Effector memory CD8-positive, alpha-beta T cell (primary cell): ENCODE measurements at regions not wholly inside any gene's neighbourhood (a gene's known extent, or its start where the extent isn't known, plus 50 kb on each side); places are given as distances from the start of the nearest gene placed in this dataset.

ENCODE experiments used
- ATAC-seq: fragments of 150-1000 bp; cut with Tn5 transposase; replicated peaks from 2 replicates; pipeline ENCODE4 v1.10.0; 2021; ENCODE audit warnings: mild to moderate bottlenecking, moderate library complexity
- DNase-seq, 3 experiments: peaks; one replicate each; pipeline ENCODE4 v3.0.0; 2021
- H3K27ac Mint-ChIP-seq, 2 donors: one replicate each; pipeline ENCODE4 v1.8.0; 2022; ENCODE audit warnings: mild to moderate bottlenecking in 2 of 2, mixed read lengths in 2 of 2, moderate library complexity in 2 of 2
- H3K27me3 Mint-ChIP-seq, 2 donors: one replicate each; pipeline ENCODE4 v1.8.0; 2022; ENCODE audit warnings: mixed read lengths in 2 of 2
- H3K36me3 Mint-ChIP-seq: one replicate; pipeline ENCODE4 v1.8.0; 2022; ENCODE audit warnings: mild to moderate bottlenecking, moderate library complexity, mixed read lengths; ENCODE audit not compliant: insufficient read depth
- H3K4me1 Mint-ChIP-seq, 2 donors: one replicate each; pipeline ENCODE4 v1.8.0; 2022; ENCODE audit warnings: low read depth in 2 of 2, mixed read lengths in 2 of 2
- H3K4me3 Mint-ChIP-seq, 2 donors: one replicate each; pipeline ENCODE4 v1.8.0; 2022; ENCODE audit warnings: mild to moderate bottlenecking in 2 of 2, mixed read lengths in 2 of 2, moderate library complexity in 2 of 2
- H3K9me3 Mint-ChIP-seq, 2 donors: one replicate each; pipeline ENCODE4 v1.8.0; 2022; ENCODE audit warnings: mixed read lengths in 2 of 2

- H3K9me3 Mint-ChIP-seq: peaks cover 3 to 6% of the 10 kb centered on the region in 2 donors
Measured at GRCh38 chr10:131429942-131430341, 118.4 kb upstream of the TCERG1L start.

DNA sequence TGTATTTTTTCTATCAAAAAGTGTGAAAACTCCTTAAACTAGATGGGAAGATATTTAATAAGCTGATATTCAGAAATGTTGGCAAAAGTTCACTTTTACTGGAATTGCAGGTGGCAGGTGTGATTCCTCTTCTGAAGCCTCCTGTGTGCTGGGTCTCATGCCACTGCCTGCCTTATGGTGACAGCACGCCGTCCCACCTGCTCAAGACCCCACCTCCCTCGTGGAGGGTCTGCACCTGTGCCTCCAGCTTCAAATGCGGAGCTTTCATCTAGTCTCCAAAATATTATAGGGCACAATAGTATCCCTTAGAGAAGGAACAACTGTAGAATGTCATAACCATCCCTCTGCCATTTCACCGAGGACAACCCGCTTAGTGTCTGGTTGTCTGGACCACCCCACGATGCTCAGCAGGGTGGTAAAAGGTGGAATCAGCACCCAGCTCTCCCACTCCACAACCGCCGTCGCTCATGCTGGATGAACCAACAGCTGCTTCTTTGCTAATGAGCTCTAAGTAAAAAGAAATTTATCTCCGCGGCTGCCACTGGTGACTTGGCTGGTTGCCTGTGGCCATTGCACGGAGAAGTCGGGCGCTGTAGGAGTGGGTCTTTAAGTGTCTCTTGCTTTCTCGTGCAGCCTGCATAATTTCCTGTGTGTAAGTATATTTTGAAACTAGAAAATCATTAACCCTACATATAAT, 119.3 kb upstream of the TCERG1L start:
- DNase-seq (no peak), ATAC-seq (no peak)
- Mint-ChIP-seq H3K4me3 (no peak overlapping the region), H3K36me3 (no peaks in the 10 kb centered on the region), H3K27me3 (peaks cover 10 to 34% of the 10 kb centered on the region in 2 donors), H3K4me1 (no peaks in the 10 kb centered on the region), H3K27ac (no peak overlapping the region), H3K9me3 (peaks cover 2 to 3% of the 10 kb centered on the region in 2 donors)

More at GRCh38 chr10:131429942-131430341, 118.4 kb upstream of the TCERG1L start:
- ATAC-seq (no peak), DNase-seq (no peak)
- Mint-ChIP-seq H3K4me1 (no peaks in the 10 kb centered on the region), H3K4me3 (no peak overlapping the region), H3K27me3 (peaks cover 10 to 42% of the 10 kb centered on the region in 2 donors), H3K36me3 (no peaks in the 10 kb centered on the region), H3K27ac (no peak overlapping the region)

- Mint-ChIP-seq H3K9me3 (peaks cover 0 to 3% of the 10 kb centered on the region in 2 donors), H3K27ac (no peak overlapping the region), H3K4me3 (no peak overlapping the region), H3K27me3 (peaks cover 10 to 31% of the 10 kb centered on the region in 2 donors), H3K4me1 (no peaks in the 10 kb centered on the region), H3K36me3 (no peaks in the 10 kb centered on the region)
- ATAC-seq: no peak
- no peak for DNase-seq
Measured at GRCh38 chr10:131431533-131431932, 120.0 kb upstream of the TCERG1L start.

DNA sequence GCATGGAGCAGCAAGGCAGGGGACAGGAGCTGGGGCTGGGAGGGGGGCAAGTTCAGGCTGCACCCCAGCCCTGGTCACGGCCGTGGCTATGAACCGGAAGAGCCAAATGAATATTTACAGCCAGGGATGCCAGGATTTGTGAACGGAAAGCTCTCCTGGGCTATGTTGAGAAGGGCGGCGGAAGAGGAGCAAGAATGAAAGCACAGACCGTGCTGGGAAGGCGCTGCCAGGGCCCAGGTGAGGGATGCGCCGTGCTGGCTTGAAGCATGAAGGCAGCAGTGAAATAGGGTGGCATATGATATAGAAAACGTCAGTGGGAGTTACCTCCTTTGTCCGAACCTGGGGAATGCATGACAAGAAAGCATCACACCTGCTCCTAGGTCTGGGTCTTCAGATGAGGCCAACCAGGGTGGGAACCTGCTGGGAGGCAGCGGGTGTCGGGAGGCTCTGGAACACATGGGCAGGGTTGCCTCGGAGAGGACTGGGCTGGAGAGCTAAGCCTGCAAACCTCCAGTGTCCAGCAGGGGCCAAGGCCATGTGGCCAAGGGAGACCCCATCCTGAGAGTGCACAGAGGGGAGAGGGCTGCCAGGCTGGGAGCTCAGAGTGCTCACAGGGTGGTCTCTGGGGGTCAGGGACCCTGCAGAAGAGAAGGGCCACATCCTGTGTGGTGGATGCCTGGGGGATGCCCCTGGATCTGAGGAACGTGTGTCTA, 120.6 kb upstream of the TCERG1L start:
- peaks cover 0 to 3% of the 10 kb centered on the region in 2 donors for H3K9me3 Mint-ChIP-seq
- no peaks in the 10 kb centered on the region for H3K4me1 Mint-ChIP-seq
- H3K27me3 Mint-ChIP-seq: peaks cover 10 to 31% of the 10 kb centered on the region in 2 donors
- no peaks in the 10 kb centered on the region for H3K36me3 Mint-ChIP-seq
- H3K27ac Mint-ChIP-seq: no peak overlapping the region
- ATAC-seq (no peak), DNase-seq (no peak)
- no peak overlapping the region for H3K4me3 Mint-ChIP-seq

DNA sequence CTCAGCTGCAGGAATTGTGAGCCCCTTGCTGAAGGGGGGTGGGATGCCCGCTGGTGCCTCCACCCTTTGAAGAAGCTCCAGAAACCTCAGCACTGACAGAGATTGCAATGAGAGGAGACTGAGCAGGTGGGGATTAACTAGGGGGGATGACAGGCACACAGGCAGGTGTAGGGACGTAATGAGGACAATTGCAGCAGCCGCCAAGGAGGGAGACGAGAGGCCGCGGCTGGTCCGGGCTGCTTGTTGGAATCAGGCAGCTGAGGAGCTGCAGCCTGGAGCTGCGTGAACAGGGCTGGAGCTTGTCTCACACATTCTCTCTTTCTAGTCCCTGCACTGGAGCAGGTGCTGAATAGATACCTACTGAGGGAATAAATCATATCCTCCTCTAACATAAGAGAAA, 122.0 kb upstream of the TCERG1L start:
- Mint-ChIP-seq H3K4me3 (no peak overlapping the region), H3K4me1 (no peaks in the 10 kb centered on the region), H3K27me3 (peaks cover 10 to 31% of the 10 kb centered on the region in 2 donors), H3K9me3 (peaks cover 0 to 3% of the 10 kb centered on the region in 2 donors), H3K36me3 (no peaks in the 10 kb centered on the region), H3K27ac (no peak overlapping the region)
- DNase-seq (no peak), ATAC-seq (no peak)

DNA sequence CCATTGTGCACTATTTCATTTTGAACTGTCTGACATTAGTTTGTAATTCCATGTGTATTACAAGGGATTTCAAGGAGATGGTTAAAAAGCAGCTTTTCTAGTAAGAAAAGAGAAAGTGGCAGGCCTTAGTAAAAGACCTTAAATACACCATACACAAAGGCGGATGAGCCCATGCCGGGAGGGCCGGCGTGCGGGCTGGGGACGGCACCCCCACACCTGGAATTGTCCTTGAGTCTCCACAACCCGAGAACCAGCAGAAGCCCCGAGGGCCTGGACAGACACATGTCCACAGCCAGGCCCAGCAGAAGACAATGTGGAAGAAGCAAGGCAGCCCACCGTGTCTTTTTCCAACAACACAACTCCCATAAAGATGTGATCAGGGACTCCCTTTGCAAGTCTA, 123.7 kb upstream of the TCERG1L start:
- H3K27me3 Mint-ChIP-seq: peaks cover 24 to 30% of the 10 kb centered on the region in 2 donors

DNA sequence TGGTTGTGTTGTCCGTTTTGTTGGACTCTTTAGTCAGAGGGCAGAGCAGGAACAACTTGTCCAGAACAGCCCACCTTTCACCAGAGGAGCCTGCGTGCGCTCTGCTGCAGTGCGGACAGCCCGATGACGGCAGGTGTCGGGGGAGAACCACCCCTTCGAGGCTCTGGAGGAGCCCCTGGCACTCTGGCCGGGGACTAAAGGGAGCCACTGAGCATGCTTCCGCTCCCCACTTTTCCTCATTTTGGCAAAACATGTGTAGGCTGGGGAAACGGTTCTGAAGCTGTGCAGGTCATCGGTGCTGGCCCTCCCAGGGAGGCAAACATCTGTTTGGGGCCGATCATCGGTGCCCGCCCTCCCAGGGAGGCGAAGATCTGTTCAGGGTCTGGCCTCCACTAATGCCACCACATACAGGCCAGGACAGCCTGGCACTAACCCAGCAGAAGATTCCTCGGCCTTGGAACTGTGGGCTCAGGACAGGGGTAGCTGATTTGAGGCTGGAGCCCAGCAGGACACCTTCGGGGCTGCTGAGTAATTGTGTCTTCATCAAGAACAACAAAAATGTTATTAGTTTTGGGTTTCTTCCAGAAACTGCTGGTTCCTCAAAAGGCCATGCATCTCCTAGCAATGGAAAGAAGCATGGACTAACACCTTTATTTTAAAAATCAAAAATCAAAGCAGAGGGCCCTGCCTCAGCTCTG, 124.4 kb upstream of the TCERG1L start:
- ATAC-seq: no peak
- no peak overlapping the region for H3K4me3 Mint-ChIP-seq

More for the DNA sequence above, 123.7 kb upstream of the TCERG1L start:
- ATAC-seq (no peak), DNase-seq (no peak)
- Mint-ChIP-seq H3K27ac (no peak overlapping the region), H3K4me1 (no peaks in the 10 kb centered on the region), H3K36me3 (no peaks in the 10 kb centered on the region), H3K4me3 (no peak overlapping the region), H3K9me3 (peaks cover 0 to 3% of the 10 kb centered on the region in 2 donors)

GRCh38 chr10:131436458-131436857, 124.9 kb upstream of the TCERG1L start:
- Mint-ChIP-seq H3K9me3 (peaks cover 0 to 3% of the 10 kb centered on the region in 2 donors), H3K27ac (no peak overlapping the region), H3K36me3 (no peaks in the 10 kb centered on the region)

More for the DNA sequence above, 124.4 kb upstream of the TCERG1L start:
- Mint-ChIP-seq H3K27ac (no peak overlapping the region), H3K27me3 (peaks cover 28 to 31% of the 10 kb centered on the region in 2 donors), H3K4me1 (no peaks in the 10 kb centered on the region), H3K36me3 (no peaks in the 10 kb centered on the region), H3K9me3 (peaks cover 0 to 3% of the 10 kb centered on the region in 2 donors)
- no peak for DNase-seq

GRCh38 chr10:131437556-131438475, 126.3 kb upstream of the TCERG1L start:
- H3K4me1 Mint-ChIP-seq: no peaks in the 10 kb centered on the region
- no peak overlapping the region for H3K4me3 Mint-ChIP-seq
- no peaks in the 10 kb centered on the region for H3K9me3 Mint-ChIP-seq
- H3K36me3 Mint-ChIP-seq: no peaks in the 10 kb centered on the region
- no peak for ATAC-seq
- no peak overlapping the region for H3K27ac Mint-ChIP-seq
- H3K27me3 Mint-ChIP-seq: peaks cover 17 to 27% of the 10 kb centered on the region in 2 donors
- no peak for DNase-seq

More at GRCh38 chr10:131436458-131436857, 124.9 kb upstream of the TCERG1L start:
- Mint-ChIP-seq H3K27me3 (peaks cover 23 to 31% of the 10 kb centered on the region in 2 donors), H3K4me3 (no peak overlapping the region), H3K4me1 (no peaks in the 10 kb centered on the region)
- no peak for ATAC-seq
- no peak for DNase-seq

GRCh38 chr10:131438665-131439064, 127.1 kb upstream of the TCERG1L start:
- no peaks in the 10 kb centered on the region for H3K4me1 Mint-ChIP-seq
- DNase-seq: no peak
- no peaks in the 10 kb centered on the region for H3K9me3 Mint-ChIP-seq
- peaks cover 17 to 27% of the 10 kb centered on the region in 2 donors for H3K27me3 Mint-ChIP-seq
- H3K27ac Mint-ChIP-seq: no peak overlapping the region
- H3K4me3 Mint-ChIP-seq: no peak overlapping the region
- ATAC-seq: no peak
- no peaks in the 10 kb centered on the region for H3K36me3 Mint-ChIP-seq

- Mint-ChIP-seq H3K4me1 (no peaks in the 10 kb centered on the region), H3K9me3 (no peaks in the 10 kb centered on the region), H3K4me3 (no peak overlapping the region), H3K27me3 (peaks cover 17 to 27% of the 10 kb centered on the region in 2 donors), H3K27ac (no peak overlapping the region), H3K36me3 (no peaks in the 10 kb centered on the region)
- ATAC-seq (no peak), DNase-seq (no peak)
Measured at GRCh38 chr10:131439705-131440104, 128.2 kb upstream of the TCERG1L start.

GRCh38 chr10:131440405-131441360, 129.2 kb upstream of the TCERG1L start:
- Mint-ChIP-seq H3K36me3 (no peaks in the 10 kb centered on the region), H3K27me3 (peaks cover 17 to 27% of the 10 kb centered on the region in 2 donors), H3K4me1 (no peaks in the 10 kb centered on the region), H3K4me3 (no peak overlapping the region), H3K9me3 (no peaks in the 10 kb centered on the region), H3K27ac (no peak overlapping the region)
- no peak for ATAC-seq
- DNase-seq: no peak
